IMR-90 (cell line): ENCODE measurements at regions not wholly inside any gene's neighbourhood (a gene's known extent, or its start where the extent isn't known, plus 50 kb on each side); places are given as distances from the start of the nearest gene placed in this dataset.

Experiments used
- ATAC-seq: fragments of 200-7000 bp; cut with Tn5 transposase; 2 replicates; pipeline ENCODE4 v1.9.1; 2020; ENCODE audit warnings: low read depth, mild to moderate bottlenecking, moderate library complexity
- BruUV-seq: library from RNA; stranded (reverse); fragments of 400-500 nt; replicated peaks from 2 replicates; lab custom pipeline; 2021; lab: Mats Ljungman, UMichigan
- CTCF ChIA-PET: fragments of 300-600 bp; formaldehyde crosslinking; extraction: SDS; loops from one replicate; lab custom pipeline; 2021; ENCODE audit warnings: antibody characterized with exemption; lab: Yijun Ruan, JAX
- POLR2A ChIA-PET: fragments of 300-600 bp; sonication (Branson Sonifier 250); formaldehyde crosslinking; loops from one replicate; lab custom pipeline; 2022; ENCODE audit warnings: antibody characterized with exemption; ENCODE audit not compliant: unreplicated experiment; lab: Charles Lee
- DNase-seq: peaks from one replicate; pipeline ENCODE4 v3.0.0; 2013
- H2AFZ ChIP-seq: replicated peaks from 2 replicates; pipeline ENCODE3; 2013; ENCODE audit warnings: low read length, mild to moderate bottlenecking; ENCODE audit not compliant: poor library complexity
- H2AK5ac ChIP-seq: 2 replicates; pipeline ENCODE4 v1.6.1; 2013; ENCODE audit warnings: low read depth, low read length, inconsistent platforms
- H2AK9ac ChIP-seq: replicated peaks from 2 replicates; pipeline ENCODE3; 2013; ENCODE audit warnings: mild to moderate bottlenecking, low read depth, low read length, moderate library complexity; ENCODE audit not compliant: poor library complexity
- H2BK120ac ChIP-seq: 2 replicates; pipeline ENCODE4 v1.6.1; 2013; ENCODE audit warnings: low read depth, low read length, inconsistent platforms
- H2BK15ac ChIP-seq: 3 replicates; pipeline ENCODE4 v1.6.1; 2013; ENCODE audit warnings: low read depth, low read length, inconsistent platforms
- H2BK20ac ChIP-seq: 2 replicates; pipeline ENCODE4 v1.6.1; 2013; ENCODE audit warnings: low read depth, mild to moderate bottlenecking, inconsistent platforms, low read length, moderate library complexity
- H2BK5ac ChIP-seq: 2 replicates; pipeline ENCODE4 v1.6.1; 2013; ENCODE audit warnings: mild to moderate bottlenecking, low read depth, low read length, inconsistent platforms; ENCODE audit not compliant: poor library complexity, severe bottlenecking
- H3K14ac ChIP-seq: replicated peaks from 2 replicates; pipeline ENCODE4 v1.6.1; 2013; ENCODE audit warnings: low read depth, low read length, inconsistent platforms
- H3K18ac ChIP-seq: 2 replicates; pipeline ENCODE4 v1.6.1; 2013; ENCODE audit warnings: low read depth, low read length, control low read depth
- H3K23ac ChIP-seq: 2 replicates; pipeline ENCODE4 v1.6.1; 2013; ENCODE audit warnings: low read depth, low read length, inconsistent platforms
- H3K27ac ChIP-seq: 2 replicates; pipeline ENCODE4 v1.5.1; 2013; ENCODE audit warnings: mild to moderate bottlenecking, control low read depth, low read length; ENCODE audit not compliant: insufficient read depth
- H3K27me3 ChIP-seq: 2 replicates; pipeline ENCODE4 v1.6.1; 2013; ENCODE audit warnings: low read length; ENCODE audit not compliant: control insufficient read depth, insufficient read depth
- H3K36me3 ChIP-seq: 2 replicates; pipeline ENCODE4 v1.6.1; 2013; ENCODE audit warnings: low read length, mixed read lengths; ENCODE audit not compliant: control insufficient read depth, insufficient read depth
- H3K4ac ChIP-seq: 2 replicates; pipeline ENCODE4 v1.6.1; 2013; ENCODE audit warnings: low read depth, low read length, inconsistent platforms
- H3K4me1 ChIP-seq: 2 replicates; pipeline ENCODE4 v1.6.1; 2013; ENCODE audit warnings: low read length, mixed read lengths; ENCODE audit not compliant: control insufficient read depth, insufficient read depth
- H3K4me2 ChIP-seq: 2 replicates; pipeline ENCODE4 v1.6.1; 2013; ENCODE audit warnings: low read depth, mild to moderate bottlenecking, control low read depth, low read length, moderate library complexity
- H3K4me3 ChIP-seq: 2 replicates; pipeline ENCODE4 v1.5.1; 2013; ENCODE audit warnings: low read depth, mild to moderate bottlenecking, control low read depth, low read length, moderate library complexity; ENCODE audit not compliant: insufficient read depth
- H3K56ac ChIP-seq: 2 replicates; pipeline ENCODE4 v1.6.1; 2013; ENCODE audit warnings: low read length, inconsistent platforms; ENCODE audit not compliant: insufficient read depth; ENCODE audit errors: extremely low read depth
- H3K79me1 ChIP-seq, 2 experiments: 2 replicates each; pipeline ENCODE4 v1.6.1; 2013; ENCODE audit warnings: low read length in 2 of 2, inconsistent platforms in 1 of 2, low read depth in 1 of 2
- H3K9ac ChIP-seq: 2 replicates; pipeline ENCODE4 v1.6.1; 2013; ENCODE audit warnings: low read depth, low read length, control low read depth
- H3K9me1 ChIP-seq: 2 replicates; pipeline ENCODE4 v1.6.1; 2013; ENCODE audit warnings: low read length, inconsistent platforms; ENCODE audit not compliant: insufficient read depth
- H3K9me3 ChIP-seq: 2 replicates; pipeline ENCODE4 v1.6.1; 2013; ENCODE audit warnings: low read length; ENCODE audit not compliant: control insufficient read depth, insufficient read depth
- H4K20me1 ChIP-seq: 2 replicates; pipeline ENCODE4 v1.6.1; 2013; ENCODE audit warnings: low read length, inconsistent platforms; ENCODE audit not compliant: insufficient read depth
- H4K5ac ChIP-seq: 2 replicates; pipeline ENCODE4 v1.6.1; 2013; ENCODE audit warnings: mild to moderate bottlenecking, low read depth, low read length, control low read depth
- H4K8ac ChIP-seq, 2 experiments: 2 replicates each; pipeline ENCODE4 v1.6.1; 2013; ENCODE audit warnings: low read depth in 2 of 2, low read length in 2 of 2, control low read depth in 1 of 2, inconsistent platforms in 1 of 2
- H4K91ac ChIP-seq: 2 replicates; pipeline ENCODE4 v1.6.1; 2013; ENCODE audit warnings: low read depth, low read length, inconsistent platforms; ENCODE audit not compliant: insufficient read depth
- BHLHE40 ChIP-seq: fragments of 150-350 bp; IDR thresholded peaks from 2 replicates; pipeline ENCODE4 v1.6.1; 2016; ENCODE audit warnings: mild to moderate bottlenecking, low read depth, low read length
- CEBPB ChIP-seq: IDR thresholded peaks from 2 replicates; pipeline ENCODE4 v1.6.1; 2012; ENCODE audit warnings: low read depth, low read length, improper control_type of control experiment
- CHD1 ChIP-seq: IDR thresholded peaks from 2 replicates; pipeline ENCODE4 v1.6.1; 2012; ENCODE audit warnings: low read depth, low read length, improper control_type of control experiment
- CTCF ChIP-seq: conservative IDR thresholded peaks from 2 replicates; pipeline ENCODE4 v1.5.1; 2012; ENCODE audit warnings: mild to moderate bottlenecking, low read depth, low read length, improper control_type of control experiment
- ELK1 ChIP-seq: fragments of 150-350 bp; IDR thresholded peaks from 2 replicates; pipeline ENCODE4 v1.6.1; 2016; ENCODE audit warnings: low read depth, mild to moderate bottlenecking, low read length, moderate library complexity, borderline replicate concordance
- FOS ChIP-seq: fragments of 150-350 bp; IDR thresholded peaks from 2 replicates; pipeline ENCODE4 v1.6.1; 2016; ENCODE audit warnings: low read depth, low read length
- MAFK ChIP-seq: IDR thresholded peaks from 2 replicates; pipeline ENCODE4 v1.6.1; 2012; ENCODE audit warnings: low read depth, low read length, improper control_type of control experiment
- MAZ ChIP-seq: IDR thresholded peaks from 2 replicates; pipeline ENCODE4 v1.6.1; 2012; ENCODE audit warnings: low read depth, mild to moderate bottlenecking, low read length, improper control_type of control experiment, moderate library complexity, borderline replicate concordance
- MXI1 ChIP-seq: IDR thresholded peaks from 2 replicates; pipeline ENCODE4 v1.6.1; 2012; ENCODE audit warnings: low read depth, mild to moderate bottlenecking, low read length, moderate library complexity, borderline replicate concordance
- NFE2L2 ChIP-seq: fragments of 150-350 bp; IDR thresholded peaks from 2 replicates; pipeline ENCODE4 v1.6.1; 2016; ENCODE audit warnings: low read depth, mild to moderate bottlenecking, low read length
- POLR2A ChIP-seq: IDR thresholded peaks from 2 replicates; pipeline ENCODE4 v1.6.1; 2012; ENCODE audit warnings: mild to moderate bottlenecking, low read depth, low read length
- RAD21 ChIP-seq: IDR thresholded peaks from 2 replicates; pipeline ENCODE4 v1.6.1; 2012; ENCODE audit warnings: low read length, improper control_type of control experiment
- RCOR1 ChIP-seq: IDR thresholded peaks from 2 replicates; pipeline ENCODE4 v1.6.1; 2012; ENCODE audit warnings: mild to moderate bottlenecking, low read length, improper control_type of control experiment; ENCODE audit not compliant: insufficient replicate concordance
- RFX5 ChIP-seq: IDR thresholded peaks from 2 replicates; pipeline ENCODE4 v1.8.0; 2012; ENCODE audit warnings: low read depth, mild to moderate bottlenecking, low read length, moderate library complexity
- SMC3 ChIP-seq: fragments of 150-350 bp; IDR thresholded peaks from 2 replicates; pipeline ENCODE4 v1.6.1; 2016; ENCODE audit warnings: low read depth, mild to moderate bottlenecking, antibody characterized with exemption, low read length, moderate library complexity
- USF2 ChIP-seq: fragments of 150-350 bp; IDR thresholded peaks from 2 replicates; pipeline ENCODE4 v1.6.1; 2017; ENCODE audit warnings: mild to moderate bottlenecking, antibody characterized with exemption, low read length, low read depth
- WGBS, 2 experiments: methylation state at CpG; one replicate each; pipeline versions ENCODE4 v1.1.5 to v1.1.7; 2013; ENCODE audit warnings: missing lambda C conversion rate in 2 of 2; ENCODE audit not compliant: insufficient read length in 1 of 2; ENCODE audit errors: extremely low coverage in 2 of 2; 5-methylcytosine and 5-hydroxymethylcytosine counted together
- dilution Hi-C: fragments of 300-500 bp; cut with HindIII; formaldehyde crosslinking; loops from one replicate; pipeline ENCODE4 v1.14.3; 2018; ENCODE audit warnings: low sequenced_read_pairs; ENCODE audit not compliant: unreplicated experiment
- in situ Hi-C: fragments of 300-500 bp; cut with MboI; formaldehyde crosslinking; loops from 3 replicates; pipeline ENCODE4 v1.14.3; 2019; ENCODE audit warnings: low sequenced_read_pairs, inconsistent platforms, mixed read lengths
- intact Hi-C: fragments of 100-400 bp; cut with micrococcal nuclease; formaldehyde crosslinking; loops from 2 replicates; pipeline ENCODE4 v1.10.0; 2022

GRCh38 chr6:94510877-94511276, 1066.5 kb upstream of the MANEA start:
- WGBS, 2 experiments = 87% methylated on average over 6 of the region's 18 CpGs; no CpG with 5 or more reads in 1 of the 2 experiments
- BruUV-seq = no TSS peak
- no peak overlapping the region for H3K4ac ChIP-seq

More at GRCh38 chr6:94510877-94511276, 1066.5 kb upstream of the MANEA start:
- no peak overlapping the region for H3K9ac ChIP-seq
- H3K27ac ChIP-seq = no peak overlapping the region
- no peak overlapping the region for H3K4me2 ChIP-seq
- in situ Hi-C loops (no loop called here), intact Hi-C loops (no loop called here), dilution Hi-C loops (no loop called here)
- no peak overlapping the region for H3K23ac ChIP-seq
- H3K4me1 ChIP-seq = no peaks in the 10 kb centered on the region
- no peak overlapping the region for H3K56ac ChIP-seq
- H3K4me3 ChIP-seq = no peak overlapping the region
- no peak overlapping the region for H4K5ac ChIP-seq
- H2AFZ ChIP-seq = no peak overlapping the region
- no peaks in the 10 kb centered on the region for H3K27me3 ChIP-seq
- no peak overlapping the region for H2BK5ac ChIP-seq
- TF ChIP-seq MAFK (no peak), CTCF (no peak), RFX5 (no peak), USF2 (no peak), CHD1 (no peak), SMC3 (no peak), MAZ (no peak), RAD21 (no peak), ELK1 (no peak), CEBPB (no peak), MXI1 (no peak), POLR2A (no peak), RCOR1 (no peak), NFE2L2 (no peak), BHLHE40 (no peak), FOS (no peak)
- no peak overlapping the region for H3K14ac ChIP-seq
- CTCF ChIA-PET = no interaction called here
- POLR2A ChIA-PET = no interaction called here
- no peak overlapping the region for H2BK20ac ChIP-seq
- H2AK9ac ChIP-seq = no peak overlapping the region
- no peak for DNase-seq
- H2BK120ac ChIP-seq = no peak overlapping the region
- no peaks in the 10 kb centered on the region for H4K20me1 ChIP-seq
- ATAC-seq = no peak
- no peak overlapping the region for H4K91ac ChIP-seq
- no peak overlapping the region for H2AK5ac ChIP-seq
- H3K9me3 ChIP-seq = peaks cover 6% of the 10 kb centered on the region; the same call in 1 of the 2 replicates
- no peak overlapping the region for H3K18ac ChIP-seq
- no peak overlapping the region for H4K8ac ChIP-seq
- no peaks in the 10 kb centered on the region for H3K79me1 ChIP-seq
- H3K36me3 ChIP-seq = no peaks in the 10 kb centered on the region
- no peak overlapping the region for H2BK15ac ChIP-seq
- H3K9me1 ChIP-seq = no peaks in the 10 kb centered on the region
